Muscle of leg (tissue), 3 donors: ENCODE measurements at regions not wholly inside any gene's neighbourhood (a gene's known extent, or its start where the extent isn't known, plus 50 kb on each side); places are given as distances from the start of the nearest gene placed in this dataset.
"Not testable (repeated sequence)": the region's sequence is repeated elsewhere in the genome, so short reads cannot be mapped to it uniquely, and the experiment has no call there.

Experiments
- DNase-seq: peaks from one replicate; pipeline ENCODE4 v3.0.0; 2013
- H3K27ac ChIP-seq: one replicate; pipeline ENCODE4 v1.5.1; 2013; ENCODE audit warnings: mild to moderate bottlenecking, low read length, control low read depth
- H3K27me3 ChIP-seq: one replicate; pipeline ENCODE4 v1.6.1; 2013; ENCODE audit warnings: low read length; ENCODE audit not compliant: control insufficient read depth, insufficient read depth
- H3K36me3 ChIP-seq: one replicate; pipeline ENCODE4 v1.6.1; 2013; ENCODE audit warnings: low read length; ENCODE audit not compliant: control insufficient read depth, insufficient read depth
- H3K4me1 ChIP-seq: one replicate; pipeline ENCODE4 v1.6.1; 2013; ENCODE audit warnings: low read length; ENCODE audit not compliant: control insufficient read depth, insufficient read depth
- H3K4me3 ChIP-seq: one replicate; pipeline ENCODE4 v1.5.1; 2013; ENCODE audit warnings: low read length, control low read depth
- H3K9me3 ChIP-seq: replicated peaks from 2 replicates; pipeline ENCODE4 v1.6.1; 2013; ENCODE audit warnings: low read depth, low read length; ENCODE audit not compliant: control insufficient read depth
- WGBS: methylation state at CpG from one replicate; pipeline ENCODE4 v1.1.5; 2013; ENCODE audit warnings: missing lambda C conversion rate; ENCODE audit not compliant: insufficient coverage; 5-methylcytosine and 5-hydroxymethylcytosine counted together

DNA sequence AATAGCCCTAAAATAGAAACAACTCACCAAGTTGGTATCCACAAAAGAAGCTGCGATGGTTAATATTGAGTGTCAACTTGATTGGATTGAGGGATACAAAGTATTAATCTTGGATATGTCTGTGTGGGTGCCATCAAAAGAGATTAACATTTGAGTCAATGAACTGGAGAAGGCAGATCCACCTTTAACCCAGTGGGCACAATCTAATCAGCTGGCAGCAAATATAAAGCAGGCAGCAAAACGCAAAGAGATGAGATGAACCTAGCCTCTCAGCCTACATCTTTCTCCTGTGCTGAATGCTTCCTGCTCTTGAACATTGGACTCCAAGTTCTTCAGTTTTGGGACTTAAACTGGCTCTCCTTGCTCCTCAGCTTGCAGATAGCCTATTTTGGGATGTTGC, 277.6 kb upstream of the RAI14 start:
- not testable (repeated sequence) for H3K9me3 ChIP-seq, DNase-seq, H3K4me3 ChIP-seq, H3K27me3 ChIP-seq, H3K36me3 ChIP-seq, H3K4me1 ChIP-seq, H3K27ac ChIP-seq
- WGBS: no CpG with 5 or more reads among the region's 2 CpGs

DNA sequence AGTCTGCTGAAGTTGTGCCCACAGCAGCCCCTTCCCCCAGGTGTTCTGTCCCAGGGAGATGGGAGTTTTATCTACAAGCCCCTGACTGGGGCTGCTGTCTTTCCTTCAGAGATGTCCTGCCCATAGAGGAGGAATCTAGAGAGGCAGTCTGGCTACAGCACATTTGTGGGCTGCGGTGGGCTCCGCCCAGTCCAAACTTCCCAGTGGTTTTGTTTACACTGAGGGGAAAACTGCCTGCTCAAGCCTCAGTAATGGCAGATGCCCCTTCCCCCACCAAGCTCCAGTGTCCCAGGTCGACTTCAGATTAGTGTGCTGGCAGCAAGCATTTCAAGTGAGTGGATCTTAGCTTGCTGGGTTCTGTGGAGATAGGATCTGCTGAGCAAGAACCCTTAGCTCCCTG, 267.4 kb upstream of the RAI14 start:
- H3K4me1 ChIP-seq, H3K36me3 ChIP-seq, H3K9me3 ChIP-seq, H3K27me3 ChIP-seq, H3K27ac ChIP-seq, H3K4me3 ChIP-seq, DNase-seq: not testable (repeated sequence)
- no CpG with 5 or more reads among the region's 3 CpGs for WGBS

GRCh38 chr5:34409373-34409772, 246.8 kb upstream of the RAI14 start:
- no peaks in the 10 kb centered on the region for H3K9me3 ChIP-seq
- no peak overlapping the region for H3K27ac ChIP-seq
- H3K36me3 ChIP-seq: no peaks in the 10 kb centered on the region
- DNase-seq: peak; percentile 11
- no peak overlapping the region for H3K4me3 ChIP-seq
- H3K27me3 ChIP-seq: no peaks in the 10 kb centered on the region
- H3K4me1 ChIP-seq: peaks cover 13% of the 10 kb centered on the region

GRCh38 chr5:34410411-34411139, 245.6 kb upstream of the RAI14 start:
- Histone ChIP-seq H3K4me3 (no peak overlapping the region), H3K27me3 (no peaks in the 10 kb centered on the region), H3K36me3 (no peaks in the 10 kb centered on the region), H3K27ac (no peak overlapping the region), H3K4me1 (peaks cover 13% of the 10 kb centered on the region), H3K9me3 (no peaks in the 10 kb centered on the region)
- DNase-seq: peak; percentile 36
- WGBS: 17% methylated on average over 2 of the region's 2 CpGs

DNA sequence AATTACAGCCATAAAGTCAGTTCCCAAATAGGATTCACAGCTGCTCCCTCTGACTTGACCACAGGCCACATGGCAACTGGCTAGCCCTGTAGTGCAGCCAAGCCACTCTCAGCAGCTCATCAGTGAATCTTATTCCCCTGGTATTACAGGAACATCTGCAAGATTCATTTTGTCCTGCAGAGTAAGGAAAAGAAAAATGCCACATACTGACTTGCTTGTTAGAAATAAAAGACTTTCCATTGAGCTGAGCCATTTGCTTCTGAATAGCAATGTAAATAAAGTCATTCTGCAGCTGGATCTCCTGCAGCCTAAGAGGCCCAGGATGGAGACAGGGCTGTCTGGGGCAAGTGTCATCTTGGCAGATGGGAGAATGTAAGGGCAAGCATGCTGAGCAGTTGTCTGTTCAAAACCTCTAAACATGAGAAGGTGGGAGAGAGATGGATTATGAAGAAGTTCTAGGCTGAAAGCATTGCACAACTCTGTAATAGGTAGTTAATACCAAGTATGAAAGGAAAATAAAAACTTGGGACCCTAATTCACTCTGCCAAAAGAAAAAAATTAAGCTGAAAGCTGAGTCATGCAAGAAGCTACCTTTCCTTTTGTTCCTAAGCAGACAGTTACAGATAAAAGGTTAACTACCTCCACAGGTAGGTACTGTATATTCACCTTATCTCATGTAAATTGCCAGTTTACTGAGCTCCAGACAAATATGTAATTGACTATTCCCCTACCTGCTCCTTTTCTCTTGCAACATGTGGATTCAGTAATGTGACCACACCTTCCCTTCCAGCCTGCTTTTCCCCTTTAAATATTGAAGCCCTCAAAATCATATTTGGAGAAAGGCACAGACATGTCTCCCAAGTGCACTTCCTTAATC, 244.4 kb upstream of the RAI14 start:
- DNase-seq: peak; percentile 95
- Histone ChIP-seq H3K36me3 (no peaks in the 10 kb centered on the region), H3K4me1 (peaks cover 13% of the 10 kb centered on the region), H3K27ac (peak overlapping the region; percentile 38), H3K4me3 (no peak overlapping the region), H3K9me3 (no peaks in the 10 kb centered on the region), H3K27me3 (no peaks in the 10 kb centered on the region)

GRCh38 chr5:34412736-34413135, 243.4 kb upstream of the RAI14 start:
- WGBS: 60% methylated on average over 1 of the region's 2 CpGs
- H3K27ac ChIP-seq: no peak overlapping the region
- H3K4me1 ChIP-seq: peaks cover 13% of the 10 kb centered on the region
- no peak overlapping the region for H3K4me3 ChIP-seq
- no peaks in the 10 kb centered on the region for H3K9me3 ChIP-seq
- no peaks in the 10 kb centered on the region for H3K36me3 ChIP-seq
- no peak for DNase-seq
- no peaks in the 10 kb centered on the region for H3K27me3 ChIP-seq

DNA sequence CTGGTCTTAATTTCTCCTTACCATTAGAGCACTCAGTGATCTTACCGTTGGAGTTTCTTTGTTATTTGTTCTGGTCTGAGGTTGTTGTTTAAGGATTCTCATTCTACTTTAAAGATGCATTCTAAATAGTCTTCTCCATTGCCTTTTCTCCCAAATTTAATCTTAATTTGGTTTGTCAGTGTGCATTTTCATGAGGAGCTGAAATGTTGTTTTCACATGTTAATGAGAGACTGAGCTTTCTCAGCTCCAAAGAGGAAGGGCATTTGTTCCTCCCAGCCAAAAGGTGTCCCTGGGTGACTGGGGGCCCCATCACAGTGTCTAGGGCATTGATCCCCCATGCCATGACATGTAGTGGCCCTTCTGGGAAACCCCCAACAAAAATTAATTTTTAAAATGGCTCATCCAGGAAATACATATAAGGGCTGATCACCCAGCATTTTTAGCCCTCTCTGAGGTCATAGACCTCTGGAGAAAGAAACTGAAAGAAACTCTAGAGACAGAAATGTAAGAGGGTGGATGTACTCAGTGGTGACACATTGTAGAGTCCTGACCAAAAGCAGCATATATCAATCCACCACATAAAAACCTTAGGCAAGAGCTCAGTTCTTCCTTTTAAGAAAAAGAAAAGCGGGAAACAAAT, 240.4 kb upstream of the RAI14 start:
- DNase-seq: no peak
- no CpG with 5 or more reads among the region's 2 CpGs for WGBS
- no peak overlapping the region for H3K27ac ChIP-seq
- peaks cover 13% of the 10 kb centered on the region for H3K4me1 ChIP-seq
- peaks cover 6% of the 10 kb centered on the region for H3K9me3 ChIP-seq
- no peaks in the 10 kb centered on the region for H3K36me3 ChIP-seq
- no peak overlapping the region for H3K4me3 ChIP-seq
- no peaks in the 10 kb centered on the region for H3K27me3 ChIP-seq

GRCh38 chr5:34416501-34417008, 239.6 kb upstream of the RAI14 start:
- H3K9me3 ChIP-seq: peaks cover 8% of the 10 kb centered on the region
- H3K36me3 ChIP-seq: no peaks in the 10 kb centered on the region
- no peak overlapping the region for H3K27ac ChIP-seq
- DNase-seq: no peak
- H3K4me1 ChIP-seq: peaks cover 8% of the 10 kb centered on the region
- no peak overlapping the region for H3K4me3 ChIP-seq
- H3K27me3 ChIP-seq: no peaks in the 10 kb centered on the region

- H3K27ac ChIP-seq, H3K27me3 ChIP-seq, H3K36me3 ChIP-seq, H3K4me1 ChIP-seq, H3K9me3 ChIP-seq, H3K4me3 ChIP-seq, DNase-seq: not testable (repeated sequence)
- WGBS: no CpG with 5 or more reads among the region's 2 CpGs
Observed at GRCh38 chr5:34420191-34420590, 235.9 kb upstream of the RAI14 start.

GRCh38 chr5:34436761-34437501, 219.2 kb upstream of the RAI14 start:
- 96% methylated on average over 2 of the region's 4 CpGs for WGBS
- H3K27me3 ChIP-seq: no peaks in the 10 kb centered on the region
- no peak overlapping the region for H3K4me3 ChIP-seq
- no peaks in the 10 kb centered on the region for H3K4me1 ChIP-seq
- no peaks in the 10 kb centered on the region for H3K9me3 ChIP-seq
- no peak for DNase-seq
- no peak overlapping the region for H3K27ac ChIP-seq
- no peaks in the 10 kb centered on the region for H3K36me3 ChIP-seq
